Thoracic aorta (tissue), 2 donors: ENCODE measurements at regions not wholly inside any gene's neighbourhood (a gene's known extent, or its start where the extent isn't known, plus 50 kb on each side); places are given as distances from the start of the nearest gene placed in this dataset.

Experiments used
- ATAC-seq: fragments of 150-250 bp; one replicate; pipeline ENCODE4 v1.8.0; 2017; ENCODE audit warnings: low read depth; ENCODE audit not compliant: insufficient number of reproducible peaks, low FRiP score
- DNase-seq: peaks from one replicate; pipeline ENCODE4 v3.0.0-alpha.2; 2020; ENCODE audit warnings: low spot score
- H3K27ac ChIP-seq, 2 donors: fragments of 200-600 bp; sonication (generic); 1 replicate in 1 of 2; 2 replicates in 1 of 2; pipeline ENCODE4 v1.5.1; 2016; ENCODE audit warnings: mild to moderate bottlenecking in 2 of 2, moderate library complexity in 2 of 2
- H3K27me3 ChIP-seq: fragments of 200-600 bp; sonication (generic); replicated peaks from 2 replicates; pipeline ENCODE4 v1.6.0; 2016; ENCODE audit warnings: mild to moderate bottlenecking; ENCODE audit not compliant: insufficient read depth
- H3K36me3 ChIP-seq: fragments of 200-600 bp; sonication (generic); one replicate; pipeline ENCODE4 v1.5.1; 2016
- H3K4me1 ChIP-seq, 2 donors: fragments of 200-600 bp; sonication (generic); 1 replicate in 1 of 2; 2 replicates in 1 of 2; pipeline versions ENCODE4 v1.5.1 to v1.6.0; 2016; ENCODE audit warnings: low read depth in 2 of 2, mild to moderate bottlenecking in 1 of 2; ENCODE audit not compliant: control insufficient read depth in 1 of 2
- H3K4me3 ChIP-seq: fragments of 200-600 bp; sonication (generic); 2 replicates; pipeline ENCODE4 v1.5.1; 2016; ENCODE audit warnings: mild to moderate bottlenecking
- H3K9me3 ChIP-seq: fragments of 200-600 bp; sonication (generic); 2 replicates; pipeline ENCODE4 v1.5.1; 2016
- TF ChIP-seq, protein P1 (sequence below): fragments of 200-600 bp; sonication (generic); IDR thresholded peaks from one replicate; pipeline ENCODE4 v1.5.1; 2019; ENCODE audit warnings: antibody characterized with exemption

DNA sequence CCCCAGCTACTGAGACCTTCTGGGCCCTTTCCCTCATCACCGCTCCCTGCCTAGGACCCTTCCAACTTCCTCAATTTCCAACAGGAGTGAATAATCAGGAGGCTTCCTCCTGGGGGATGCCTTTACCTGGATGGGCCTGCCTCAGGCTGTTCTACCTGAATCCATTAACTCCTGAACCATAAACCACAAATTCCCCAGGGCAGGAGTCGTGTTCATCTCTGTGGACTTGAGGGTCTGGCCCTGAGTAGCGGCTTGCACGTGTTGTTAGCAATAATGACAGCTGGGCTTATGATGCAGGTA, 105.1 kb upstream of the GPR26 start:
- Histone ChIP-seq H3K4me1 (no peaks in the 10 kb centered on the region), H3K27me3 (no peaks in the 10 kb centered on the region), H3K4me3 (no peak overlapping the region), H3K36me3 (no peaks in the 10 kb centered on the region), H3K9me3 (no peaks in the 10 kb centered on the region), H3K27ac (no peak overlapping the region)
- DNase-seq (no peak), ATAC-seq (no peak)
- TF ChIP-seq, protein P1, sequence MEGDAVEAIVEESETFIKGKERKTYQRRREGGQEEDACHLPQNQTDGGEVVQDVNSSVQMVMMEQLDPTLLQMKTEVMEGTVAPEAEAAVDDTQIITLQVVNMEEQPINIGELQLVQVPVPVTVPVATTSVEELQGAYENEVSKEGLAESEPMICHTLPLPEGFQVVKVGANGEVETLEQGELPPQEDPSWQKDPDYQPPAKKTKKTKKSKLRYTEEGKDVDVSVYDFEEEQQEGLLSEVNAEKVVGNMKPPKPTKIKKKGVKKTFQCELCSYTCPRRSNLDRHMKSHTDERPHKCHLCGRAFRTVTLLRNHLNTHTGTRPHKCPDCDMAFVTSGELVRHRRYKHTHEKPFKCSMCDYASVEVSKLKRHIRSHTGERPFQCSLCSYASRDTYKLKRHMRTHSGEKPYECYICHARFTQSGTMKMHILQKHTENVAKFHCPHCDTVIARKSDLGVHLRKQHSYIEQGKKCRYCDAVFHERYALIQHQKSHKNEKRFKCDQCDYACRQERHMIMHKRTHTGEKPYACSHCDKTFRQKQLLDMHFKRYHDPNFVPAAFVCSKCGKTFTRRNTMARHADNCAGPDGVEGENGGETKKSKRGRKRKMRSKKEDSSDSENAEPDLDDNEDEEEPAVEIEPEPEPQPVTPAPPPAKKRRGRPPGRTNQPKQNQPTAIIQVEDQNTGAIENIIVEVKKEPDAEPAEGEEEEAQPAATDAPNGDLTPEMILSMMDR = no peak

DNA sequence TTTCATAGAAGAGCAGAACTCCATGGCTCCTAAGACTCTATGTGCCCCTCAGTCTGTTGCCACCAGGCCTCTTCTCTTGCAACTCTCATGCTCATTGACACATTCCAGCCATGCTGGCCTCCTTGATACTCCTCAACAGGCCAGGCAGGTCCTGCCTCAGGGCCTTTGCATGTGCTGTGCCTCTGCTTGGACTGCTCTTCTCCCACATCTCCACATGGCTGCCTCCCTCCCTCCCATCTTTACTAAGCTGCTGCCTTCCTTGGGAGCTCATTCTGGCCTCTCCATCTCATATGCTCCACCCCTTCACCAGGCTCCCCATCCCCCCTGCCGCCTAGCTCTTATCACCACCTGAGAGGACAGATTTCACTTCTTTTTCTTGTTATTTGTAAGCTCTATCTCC, 103.8 kb upstream of the GPR26 start:
- no peaks in the 10 kb centered on the region for H3K4me1 ChIP-seq
- TF ChIP-seq, protein P1 = no peak

DNA sequence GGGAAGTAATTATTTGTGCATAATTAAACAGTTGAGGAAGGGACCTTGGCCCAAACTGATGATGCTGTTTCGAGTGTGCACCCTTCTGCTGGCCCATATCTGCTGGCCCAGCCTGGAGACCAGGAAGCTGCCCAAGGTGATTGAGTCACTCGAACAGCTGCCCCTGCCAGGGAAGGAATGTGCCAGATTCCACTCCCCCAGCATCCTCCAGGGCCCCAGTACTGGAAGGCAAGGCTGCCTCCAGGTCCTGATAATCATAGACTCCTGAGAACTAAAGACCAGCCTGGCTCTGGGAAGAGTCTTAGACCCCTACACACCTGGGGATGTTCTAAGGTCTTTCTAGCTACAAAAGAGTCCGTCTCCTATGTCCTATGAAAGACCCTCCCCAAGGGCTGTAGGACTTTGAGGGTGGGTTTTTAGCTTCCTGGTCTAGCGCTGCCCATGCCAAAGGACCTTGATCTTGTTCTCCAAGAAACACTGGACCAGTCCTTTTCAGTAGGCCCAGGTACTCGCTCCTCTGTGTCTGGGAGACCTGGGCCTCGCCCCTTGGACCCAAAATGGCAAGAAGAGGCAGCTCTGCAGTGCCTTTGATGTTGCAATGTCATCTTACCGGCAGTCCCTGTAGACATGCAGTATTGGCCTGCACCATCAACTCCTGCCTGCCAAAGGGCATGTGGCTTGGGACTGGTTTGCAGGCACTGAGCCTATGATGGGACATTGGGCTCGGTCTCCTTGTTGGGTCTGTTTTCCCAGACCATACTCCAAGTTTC, 103.2 kb upstream of the GPR26 start:
- no peak for DNase-seq
- TF ChIP-seq, protein P1 = no peak

More for the DNA sequence above, 103.8 kb upstream of the GPR26 start:
- Histone ChIP-seq H3K27me3 (no peaks in the 10 kb centered on the region), H3K9me3 (no peaks in the 10 kb centered on the region), H3K4me3 (no peak overlapping the region), H3K27ac (no peak overlapping the region), H3K36me3 (no peaks in the 10 kb centered on the region)
- ATAC-seq (no peak), DNase-seq (no peak)

DNA sequence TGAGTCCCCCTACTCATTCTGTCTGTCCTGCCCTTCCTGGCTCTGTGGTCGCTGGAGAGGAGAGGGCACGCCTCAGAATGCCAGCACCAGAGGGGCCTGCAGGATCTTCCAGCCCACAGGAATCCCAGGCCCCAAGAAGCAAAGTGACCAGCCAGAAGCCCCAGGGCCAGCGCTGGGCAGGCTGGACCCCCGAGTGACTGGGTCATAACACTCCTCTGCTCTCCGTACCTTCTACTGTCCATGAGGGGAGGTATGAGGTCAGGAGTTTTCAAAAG, 102.6 kb upstream of the GPR26 start:
- H3K27me3 ChIP-seq = no peaks in the 10 kb centered on the region
- H3K27ac ChIP-seq = no peak overlapping the region
- ATAC-seq (no peak), DNase-seq (no peak)
- H3K4me3 ChIP-seq = no peak overlapping the region
- H3K9me3 ChIP-seq = no peaks in the 10 kb centered on the region
- H3K36me3 ChIP-seq = no peaks in the 10 kb centered on the region
- H3K4me1 ChIP-seq = no peaks in the 10 kb centered on the region
- TF ChIP-seq, protein P1 = no peak

More for the DNA sequence above, 103.2 kb upstream of the GPR26 start:
- Histone ChIP-seq H3K36me3 (no peaks in the 10 kb centered on the region), H3K4me1 (no peaks in the 10 kb centered on the region), H3K9me3 (no peaks in the 10 kb centered on the region), H3K27ac (no peak overlapping the region), H3K27me3 (no peaks in the 10 kb centered on the region), H3K4me3 (no peak overlapping the region)
- ATAC-seq = no peak

DNA sequence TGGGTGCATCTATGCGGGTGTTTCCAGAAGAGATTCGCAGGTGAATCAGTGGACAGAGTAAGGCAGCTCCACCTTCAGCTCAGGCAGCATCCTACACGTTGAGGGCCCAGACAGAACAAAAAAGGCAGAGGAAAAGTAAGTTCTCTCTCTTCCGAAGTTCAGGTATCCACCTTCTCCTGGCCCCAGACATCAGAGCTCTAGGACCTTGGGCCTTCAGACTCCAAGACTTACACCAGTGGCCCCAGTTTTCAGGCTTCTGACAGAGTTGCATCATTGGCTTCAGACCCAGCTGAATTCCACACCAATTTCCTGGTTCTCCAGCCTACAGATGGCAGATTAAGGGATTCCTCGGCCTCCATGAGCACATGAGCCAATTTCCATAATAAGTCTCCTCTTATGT, 102.2 kb upstream of the GPR26 start:
- Histone ChIP-seq H3K4me1 (no peaks in the 10 kb centered on the region), H3K4me3 (no peak overlapping the region), H3K27ac (no peak overlapping the region), H3K9me3 (no peaks in the 10 kb centered on the region), H3K36me3 (no peaks in the 10 kb centered on the region), H3K27me3 (no peaks in the 10 kb centered on the region)
- ATAC-seq (no peak), DNase-seq (no peak)
- TF ChIP-seq, protein P1 = no peak
